ENCODE measurements at regions not wholly inside any gene's neighbourhood (a gene's known extent, or its start where the extent isn't known, plus 50 kb on each side); places are given as distances from the start of the nearest gene placed in this dataset.

- Histone ChIP-seq H3K36me3 (replicated peaks in 1 of 2; ENCODE audit: control extremely low read depth in 1 of 2, control insufficient read depth in 1 of 2, extremely low read depth in 1 of 2, insufficient read depth in 2 of 2, low read length in 1 of 2) (no peaks in the 10 kb centered on the region), H3K27ac (ENCODE audit: low read length in 2 of 2) (no peak overlapping the region), H2AFZ (ENCODE audit: insufficient read depth, low read depth, low read length, poor library complexity, severe bottlenecking) (no peak overlapping the region), H3K9me3 (ENCODE audit: control extremely low read depth in 1 of 3, control insufficient read depth in 2 of 3, insufficient read depth in 1 of 3, low read length in 2 of 3) (no peaks in the 10 kb centered on the region), H3K4me2 (replicated peaks; ENCODE audit: low read depth, low read length, poor library complexity, severe bottlenecking) (no peak overlapping the region), H4K20me1 (ENCODE audit: control insufficient read depth, insufficient read depth, low read length, poor library complexity, severe bottlenecking) (no peaks in the 10 kb centered on the region), H3K79me2 (ENCODE audit: control insufficient read depth, insufficient read depth, low read length) (no peaks in the 10 kb centered on the region), H3K4me1 (ENCODE audit: control insufficient read depth in 2 of 2, insufficient read depth in 2 of 2, low read length in 2 of 2) (no peaks in the 10 kb centered on the region), H3K9ac (ENCODE audit: low read length) (no peak overlapping the region), H3K27me3 (replicated peaks in 1 of 4; ENCODE audit: control extremely low read depth in 1 of 4, control insufficient read depth in 3 of 4, insufficient read depth in 4 of 4, low read length in 3 of 4) (peaks cover 0 to 3% (median 0%) of the 10 kb centered on the region in 4 experiments), H3K4me3 (ENCODE audit: control extremely low read depth in 1 of 5, extremely low read depth in 1 of 5, insufficient read depth in 1 of 5, low read depth in 2 of 5, low read length in 4 of 5) (no peak overlapping the region)
- intact Hi-C loops (cut with micrococcal nuclease): no loop called here
- no peak overlapping the region for H3K27ac Mint-ChIP-seq
- CTCF ChIA-PET: no interaction called here
- 100% methylated on average over 3 of the region's 4 CpGs for WGBS (ENCODE audit: insufficient coverage)
- no peaks in the 10 kb centered on the region for H3K27me3 Mint-ChIP-seq
- peaks cover 1% of the 10 kb centered on the region for H3K4me1 Mint-ChIP-seq
- no peak for TF ChIP-seq EZH2 (IDR thresholded peaks at IDR 0.05; ENCODE audit: borderline replicate concordance, insufficient read depth, low read depth, low read length, poor library complexity, severe bottlenecking)
- no peak for TF ChIP-seq CTCF (IDR thresholded peaks at IDR 0.05)
- no peak overlapping the region for H3K4me3 Mint-ChIP-seq
- POLR2A ChIA-PET: no interaction called here
- ATAC-seq (ENCODE audit: low read depth): no peak
- H3K9me3 Mint-ChIP-seq (ENCODE audit: insufficient read depth): no peaks in the 10 kb centered on the region
- no peak for DNase-seq
Measured at GRCh38 chr2:59734743-59735142, 818.7 kb downstream of the BCL11A start.

- WGBS (ENCODE audit: insufficient coverage): 90% methylated on average over 2 of the region's 3 CpGs
- no peak overlapping the region for H3K9ac ChIP-seq (ENCODE audit: low read length)
- H3K27me3 ChIP-seq (replicated peaks in 1 of 4; ENCODE audit: control extremely low read depth in 1 of 4, control insufficient read depth in 3 of 4, insufficient read depth in 4 of 4, low read length in 3 of 4): peaks cover 0 to 3% (median 0%) of the 10 kb centered on the region in 4 experiments
- ChIA-PET POLR2A (no interaction called here), CTCF (no interaction called here)
- TF ChIP-seq CTCF (IDR thresholded peaks at IDR 0.05) (no peak), EZH2 (IDR thresholded peaks at IDR 0.05; ENCODE audit: borderline replicate concordance, insufficient read depth, low read depth, low read length, poor library complexity, severe bottlenecking) (no peak)
- no peaks in the 10 kb centered on the region for H4K20me1 ChIP-seq (ENCODE audit: control insufficient read depth, insufficient read depth, low read length, poor library complexity, severe bottlenecking)
- Mint-ChIP-seq H3K4me1 (peaks cover 1% of the 10 kb centered on the region), H3K9me3 (ENCODE audit: insufficient read depth) (no peaks in the 10 kb centered on the region), H3K27me3 (no peaks in the 10 kb centered on the region), H3K4me3 (no peak overlapping the region), H3K27ac (no peak overlapping the region)
- no peak overlapping the region for H2AFZ ChIP-seq (ENCODE audit: insufficient read depth, low read depth, low read length, poor library complexity, severe bottlenecking)
- no peaks in the 10 kb centered on the region for H3K9me3 ChIP-seq (ENCODE audit: control extremely low read depth in 1 of 3, control insufficient read depth in 2 of 3, insufficient read depth in 1 of 3, low read length in 2 of 3)
- ATAC-seq (ENCODE audit: low read depth) (no peak), DNase-seq (no peak)
- no peak overlapping the region for H3K4me2 ChIP-seq (replicated peaks; ENCODE audit: low read depth, low read length, poor library complexity, severe bottlenecking)
- no peaks in the 10 kb centered on the region for H3K4me1 ChIP-seq (ENCODE audit: control insufficient read depth in 2 of 2, insufficient read depth in 2 of 2, low read length in 2 of 2)
- no peak overlapping the region for H3K4me3 ChIP-seq (ENCODE audit: control extremely low read depth in 1 of 5, extremely low read depth in 1 of 5, insufficient read depth in 1 of 5, low read depth in 2 of 5, low read length in 4 of 5)
- H3K79me2 ChIP-seq (ENCODE audit: control insufficient read depth, insufficient read depth, low read length): no peaks in the 10 kb centered on the region
- no peak overlapping the region for H3K27ac ChIP-seq (ENCODE audit: low read length in 2 of 2)
- intact Hi-C loops (cut with micrococcal nuclease): no loop called here
- H3K36me3 ChIP-seq (replicated peaks in 1 of 2; ENCODE audit: control extremely low read depth in 1 of 2, control insufficient read depth in 1 of 2, extremely low read depth in 1 of 2, insufficient read depth in 2 of 2, low read length in 1 of 2): no peaks in the 10 kb centered on the region
Measured at GRCh38 chr2:59733970-59734369, 819.5 kb downstream of the BCL11A start.
